ENCODE measurements at regions not wholly inside any gene's neighbourhood (a gene's known extent, or its start where the extent isn't known, plus 50 kb on each side); places are given as distances from the start of the nearest gene placed in this dataset.

- TF ChIP-seq ZBTB10 (tag by site-specific recombination; IDR thresholded peaks at IDR 0.05), result no peak
- no peak for TF ChIP-seq ZNF449 (tag by site-specific recombination; IDR thresholded peaks at IDR 0.05)
- no peak for TF ChIP-seq ZNF707 (tag by site-specific recombination; IDR thresholded peaks at IDR 0.05)
- TF ChIP-seq ZNF571 (tag by site-specific recombination; IDR thresholded peaks at IDR 0.05), result no peak
- TF ChIP-seq GLIS2 (tag by site-specific recombination; IDR thresholded peaks at IDR 0.05), result no peak
- no peak for TF ChIP-seq FEZF1 (tag by site-specific recombination; IDR thresholded peaks at IDR 0.05)
- TF ChIP-seq REPIN1 (tag by site-specific recombination; IDR thresholded peaks at IDR 0.05; ENCODE audit: low read depth), result no peak
- TF ChIP-seq CTCF (tag by site-specific recombination; IDR thresholded peaks at IDR 0.05), result no peak
These were observed 78.9 kb upstream of the THRB start for GRCh38 chr3:24573576-24573975.

Measured in HEK293 (cell line).